ENCODE measurements at regions not wholly inside any gene's neighbourhood (a gene's known extent, or its start where the extent isn't known, plus 50 kb on each side); places are given as distances from the start of the nearest gene placed in this dataset.

DNA sequence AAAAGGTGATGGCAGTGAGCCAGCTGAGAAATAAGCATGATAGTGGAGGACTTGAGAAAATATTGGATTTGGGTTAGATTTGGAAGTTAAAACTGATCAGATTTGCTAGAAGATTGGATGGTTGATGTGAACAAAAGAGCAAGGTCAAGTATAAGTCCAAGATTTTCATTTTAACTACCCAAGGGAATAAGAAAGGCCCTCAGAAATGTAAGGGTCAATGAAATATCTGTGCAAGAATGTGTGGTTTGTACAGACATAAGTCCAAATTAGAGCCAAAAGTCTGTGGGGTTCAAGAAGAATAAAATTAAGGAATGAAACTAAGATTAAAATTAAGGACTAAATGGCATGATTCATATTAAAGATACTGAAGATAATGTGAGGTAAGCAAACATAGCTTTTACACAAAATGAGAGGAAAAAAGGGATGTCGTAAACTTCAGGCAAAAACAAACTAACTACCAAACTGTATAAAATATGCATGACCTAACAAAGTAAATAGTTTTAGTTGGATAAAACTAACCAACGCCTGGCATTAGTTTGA lies 78.4 kb upstream of the CACNA2D1 start:
- TF ChIP-seq ZNF121 (CRISPR knock-in tag; IDR thresholded peaks at IDR 0.05) (no peak), PRDM15 (CRISPR knock-in tag; IDR thresholded peaks at IDR 0.05) (no peak), CTCF (IDR thresholded peaks at IDR 0.05) (no peak), TP53 (CRISPR knock-in tag; IDR thresholded peaks at IDR 0.05) (no peak), ATF3 (CRISPR knock-in tag; conservative IDR thresholded peaks at IDR 0.05) (no peak), ATF1 (CRISPR knock-in tag; IDR thresholded peaks at IDR 0.05) (no peak), E2F4 (CRISPR knock-in tag; IDR thresholded peaks at IDR 0.05; ENCODE audit: borderline replicate concordance, low read depth) (no peak), PRRX2 (CRISPR knock-in tag; IDR thresholded peaks at IDR 0.05) (no peak), ZBTB21 (CRISPR knock-in tag; IDR thresholded peaks at IDR 0.05; ENCODE audit: borderline replicate concordance) (no peak), FOXP1 (CRISPR knock-in tag; IDR thresholded peaks at IDR 0.05; ENCODE audit: borderline replicate concordance) (no peak), ESRRA (CRISPR knock-in tag; IDR thresholded peaks at IDR 0.05; ENCODE audit: borderline replicate concordance) (no peak)
- TF ChIP-seq, protein P1, sequence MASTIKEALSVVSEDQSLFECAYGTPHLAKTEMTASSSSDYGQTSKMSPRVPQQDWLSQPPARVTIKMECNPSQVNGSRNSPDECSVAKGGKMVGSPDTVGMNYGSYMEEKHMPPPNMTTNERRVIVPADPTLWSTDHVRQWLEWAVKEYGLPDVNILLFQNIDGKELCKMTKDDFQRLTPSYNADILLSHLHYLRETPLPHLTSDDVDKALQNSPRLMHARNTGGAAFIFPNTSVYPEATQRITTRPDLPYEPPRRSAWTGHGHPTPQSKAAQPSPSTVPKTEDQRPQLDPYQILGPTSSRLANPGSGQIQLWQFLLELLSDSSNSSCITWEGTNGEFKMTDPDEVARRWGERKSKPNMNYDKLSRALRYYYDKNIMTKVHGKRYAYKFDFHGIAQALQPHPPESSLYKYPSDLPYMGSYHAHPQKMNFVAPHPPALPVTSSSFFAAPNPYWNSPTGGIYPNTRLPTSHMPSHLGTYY (CRISPR knock-in tag; IDR thresholded peaks at IDR 0.05): no peak
